ENCODE measurements at regions not wholly inside any gene's neighbourhood (a gene's known extent, or its start where the extent isn't known, plus 50 kb on each side); places are given as distances from the start of the nearest gene placed in this dataset.

- no peak for DNase-seq (ENCODE audit: low read depth in 2 of 2)
These were observed 63.3 kb upstream of the THSD7A start for GRCh38 chr7:11895337-11895736.

GRCh38 chr7:11896663-11897062 is 64.7 kb upstream of the THSD7A start:
- no peak for DNase-seq (ENCODE audit: low read depth in 2 of 2)

GRCh38 chr7:11899247-11899646 is 67.2 kb upstream of the THSD7A start:
- DNase-seq (ENCODE audit: low read depth in 2 of 2) = no peak

GRCh38 chr7:11910253-11910652 is 78.3 kb upstream of the THSD7A start:
- no peak for DNase-seq (ENCODE audit: low read depth in 2 of 2)

- no peak for DNase-seq (ENCODE audit: low read depth in 2 of 2)
These were observed 79.9 kb upstream of the THSD7A start for GRCh38 chr7:11911900-11912299.

- no peak for DNase-seq (ENCODE audit: low read depth in 2 of 2)
These were observed 82.6 kb upstream of the THSD7A start for GRCh38 chr7:11914645-11915044.

GRCh38 chr7:11923376-11923930 is 91.5 kb upstream of the THSD7A start:
- no peak for DNase-seq (ENCODE audit: low read depth in 2 of 2)

- DNase-seq (ENCODE audit: low read depth in 2 of 2) = no peak
These were observed 99.3 kb upstream of the THSD7A start for GRCh38 chr7:11931307-11931706.

- DNase-seq (ENCODE audit: low read depth in 2 of 2) = no peak
These were observed 102.8 kb upstream of the THSD7A start for GRCh38 chr7:11934796-11935195.

GRCh38 chr7:11935905-11936304 is 103.9 kb upstream of the THSD7A start:
- no peak for DNase-seq (ENCODE audit: low read depth in 2 of 2)

- no peak for DNase-seq (ENCODE audit: low read depth in 2 of 2)
These were observed 114.8 kb upstream of the THSD7A start for GRCh38 chr7:11946794-11947193.

- no peak for DNase-seq (ENCODE audit: low read depth in 2 of 2)
These were observed 118.3 kb upstream of the THSD7A start for GRCh38 chr7:11950281-11950680.

GRCh38 chr7:11950942-11951341 is 118.9 kb upstream of the THSD7A start:
- no peak for DNase-seq (ENCODE audit: low read depth in 2 of 2)

- no peak for DNase-seq (ENCODE audit: low read depth in 2 of 2)
These were observed 119.9 kb upstream of the THSD7A start for GRCh38 chr7:11951909-11952308.

GRCh38 chr7:11952972-11953371 is 121.0 kb upstream of the THSD7A start:
- no peak for DNase-seq (ENCODE audit: low read depth in 2 of 2)

- DNase-seq (ENCODE audit: low read depth in 2 of 2) = no peak
These were observed 125.0 kb upstream of the THSD7A start for GRCh38 chr7:11956991-11957390.

- DNase-seq (ENCODE audit: low read depth in 2 of 2) = no peak
These were observed 126.0 kb upstream of the THSD7A start for GRCh38 chr7:11957956-11958355.

GRCh38 chr7:11959121-11959520 is 127.1 kb upstream of the THSD7A start:
- no peak for DNase-seq (ENCODE audit: low read depth in 2 of 2)

- DNase-seq (ENCODE audit: low read depth in 2 of 2) = no peak
These were observed 128.6 kb upstream of the THSD7A start for GRCh38 chr7:11960621-11961020.

- no peak for DNase-seq (ENCODE audit: low read depth in 2 of 2)
These were observed 137.6 kb upstream of the THSD7A start for GRCh38 chr7:11969643-11970042.

GRCh38 chr7:11970132-11970531 is 138.1 kb upstream of the THSD7A start:
- DNase-seq (ENCODE audit: low read depth in 2 of 2) = no peak

GRCh38 chr7:11985376-11985775 is 153.4 kb upstream of the THSD7A start:
- DNase-seq (ENCODE audit: low read depth in 2 of 2) = no peak

GRCh38 chr7:11985971-11986370 is 154.0 kb upstream of the THSD7A start:
- DNase-seq (ENCODE audit: low read depth in 2 of 2) = no peak

GRCh38 chr7:11988186-11988585 is 156.2 kb upstream of the THSD7A start:
- DNase-seq (ENCODE audit: low read depth in 2 of 2) = no peak

GRCh38 chr7:12002428-12002827 is 170.4 kb upstream of the THSD7A start:
- no peak for DNase-seq (ENCODE audit: low read depth in 2 of 2)
